GM19240 (cell line): ENCODE measurements at regions not wholly inside any gene's neighbourhood (a gene's known extent, or its start where the extent isn't known, plus 50 kb on each side); places are given as distances from the start of the nearest gene placed in this dataset.

Source experiments
- DNase-seq: peaks from one replicate; pipeline ENCODE4 v3.0.0; 2011; ENCODE audit warnings: low spot score; ENCODE audit not compliant: insufficient read length

- DNase-seq = no peak
Measured at GRCh38 chr5:3886524-3887451, 291.2 kb downstream of the IRX1 start.

GRCh38 chr5:3888310-3888709 lies 292.7 kb downstream of the IRX1 start:
- DNase-seq = no peak

GRCh38 chr5:3889412-3890142 lies 293.9 kb downstream of the IRX1 start:
- DNase-seq = no peak

GRCh38 chr5:3891113-3891512 lies 295.5 kb downstream of the IRX1 start:
- no peak for DNase-seq

GRCh38 chr5:3893527-3893926 lies 297.9 kb downstream of the IRX1 start:
- no peak for DNase-seq

GRCh38 chr5:3893975-3894374 lies 298.3 kb downstream of the IRX1 start:
- DNase-seq = no peak

GRCh38 chr5:3896098-3896497 lies 300.5 kb downstream of the IRX1 start:
- DNase-seq = no peak

- no peak for DNase-seq
Measured at GRCh38 chr5:3899093-3899492, 303.5 kb downstream of the IRX1 start.

GRCh38 chr5:3904584-3904983 lies 309.0 kb downstream of the IRX1 start:
- no peak for DNase-seq

GRCh38 chr5:3905031-3905430 lies 309.4 kb downstream of the IRX1 start:
- no peak for DNase-seq

GRCh38 chr5:3905521-3905920 lies 309.9 kb downstream of the IRX1 start:
- DNase-seq = no peak

GRCh38 chr5:3911111-3911510 lies 315.5 kb downstream of the IRX1 start:
- DNase-seq = no peak

- no peak for DNase-seq
Measured at GRCh38 chr5:3911773-3912172, 316.1 kb downstream of the IRX1 start.

GRCh38 chr5:3912790-3913189 lies 317.2 kb downstream of the IRX1 start:
- DNase-seq = no peak

- no peak for DNase-seq
Measured at GRCh38 chr5:3913279-3913678, 317.6 kb downstream of the IRX1 start.

GRCh38 chr5:3925022-3925421 lies 329.4 kb downstream of the IRX1 start:
- DNase-seq = no peak

GRCh38 chr5:3925935-3926334 lies 330.3 kb downstream of the IRX1 start:
- DNase-seq = no peak

- DNase-seq = no peak
Measured at GRCh38 chr5:3929799-3930198, 334.2 kb downstream of the IRX1 start.

- no peak for DNase-seq
Measured at GRCh38 chr5:3931976-3932375, 336.3 kb downstream of the IRX1 start.

GRCh38 chr5:3933536-3933935 lies 337.9 kb downstream of the IRX1 start:
- no peak for DNase-seq

GRCh38 chr5:3933966-3934365 lies 338.3 kb downstream of the IRX1 start:
- DNase-seq = no peak

- DNase-seq = no peak
Measured at GRCh38 chr5:3943859-3944258, 348.2 kb downstream of the IRX1 start.

- no peak for DNase-seq
Measured at GRCh38 chr5:3944930-3945329, 349.3 kb downstream of the IRX1 start.
